H4 (cell line): ENCODE measurements at regions not wholly inside any gene's neighbourhood (a gene's known extent, or its start where the extent isn't known, plus 50 kb on each side); places are given as distances from the start of the nearest gene placed in this dataset.
"Not testable (repeated sequence)": the region's sequence is repeated elsewhere in the genome, so short reads cannot be mapped to it uniquely, and the experiment has no call there.

Source experiments
- DNase-seq: peaks from one replicate; pipeline ENCODE4 v3.0.0-alpha.2; 2015; ENCODE audit warnings: low spot score

DNA sequence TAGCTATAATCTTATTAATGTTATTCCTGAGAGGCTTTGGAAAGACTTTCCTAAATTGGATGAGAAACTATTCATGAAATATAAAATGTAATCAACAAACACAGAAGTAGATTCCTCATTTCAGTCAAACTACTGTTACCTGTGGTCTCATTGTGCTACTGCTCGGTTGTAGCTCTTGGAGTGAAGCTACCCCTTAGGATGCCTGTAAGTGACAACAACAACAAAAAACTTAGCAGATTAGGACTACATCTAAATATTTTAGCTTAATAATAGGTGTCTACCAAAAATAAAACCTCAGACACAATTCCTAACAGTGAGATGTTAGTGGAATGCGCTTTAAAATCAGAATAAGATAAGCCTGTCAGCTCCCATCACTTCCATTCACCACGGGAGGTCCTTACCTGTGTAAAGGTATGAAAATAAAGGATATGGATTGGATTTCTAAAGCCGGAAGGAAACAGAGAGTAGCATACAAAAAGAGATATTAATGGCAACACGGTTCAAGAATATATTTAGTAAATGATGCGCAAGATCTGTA is 369.2 kb downstream of the OSTF1 start:
- no peak for DNase-seq

DNA sequence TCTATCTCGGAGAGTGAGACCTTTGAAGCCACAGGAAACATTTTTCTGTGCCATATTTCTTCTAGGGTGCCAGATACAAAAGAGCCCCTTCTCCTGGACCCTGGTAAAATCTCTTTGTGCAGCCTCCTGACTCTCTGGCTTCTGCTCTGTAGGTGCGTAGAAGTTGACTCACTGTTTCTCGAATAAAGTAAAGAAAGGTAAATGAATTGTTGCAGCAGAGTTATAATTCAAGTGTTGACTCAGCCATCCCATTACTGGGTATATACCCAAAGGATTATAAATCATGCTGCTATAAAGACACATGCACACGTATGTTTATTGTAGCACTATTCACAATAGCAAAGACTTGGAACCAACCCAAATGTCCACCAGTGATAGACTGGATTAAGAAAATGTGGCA is 371.0 kb downstream of the OSTF1 start:
- DNase-seq, result not testable (repeated sequence)

DNA sequence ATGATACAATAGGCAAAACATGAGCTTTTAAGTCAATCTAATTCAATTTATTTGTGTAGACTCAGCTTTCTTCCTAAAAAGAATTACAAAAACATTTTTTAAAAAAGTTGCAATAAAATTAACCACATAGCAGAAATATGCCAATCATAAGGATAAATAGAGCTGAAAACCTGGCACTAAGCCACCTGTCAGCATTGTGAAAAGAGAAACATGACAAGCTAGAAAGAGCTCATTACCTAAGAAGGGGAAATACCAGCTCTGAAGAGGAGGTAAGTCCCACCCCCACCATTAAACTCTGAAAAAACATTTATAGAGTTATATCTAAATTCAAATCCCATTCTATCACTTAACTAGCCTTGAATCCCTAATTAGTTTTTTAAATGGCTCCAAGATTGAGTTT is 372.9 kb downstream of the OSTF1 start:
- no peak for DNase-seq

DNA sequence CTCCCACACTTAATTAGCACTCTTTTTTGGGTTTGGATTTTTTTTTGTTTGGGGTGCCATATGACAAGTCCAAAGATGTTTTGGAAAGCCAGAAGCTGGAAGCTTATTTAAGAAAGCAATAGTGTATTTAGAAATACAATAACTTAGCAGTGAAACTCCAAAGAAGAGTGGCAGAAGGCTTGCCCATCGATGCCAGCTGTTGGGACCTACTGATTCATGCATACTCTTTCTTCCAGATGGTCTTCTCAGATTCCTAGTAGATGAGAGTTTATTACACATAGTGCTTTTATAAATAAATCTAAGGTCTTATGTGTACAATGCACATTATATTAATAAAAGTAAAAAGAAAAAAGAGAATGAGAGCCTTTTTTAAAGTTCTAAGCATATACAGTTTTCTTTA is 374.6 kb downstream of the OSTF1 start:
- no peak for DNase-seq

DNA sequence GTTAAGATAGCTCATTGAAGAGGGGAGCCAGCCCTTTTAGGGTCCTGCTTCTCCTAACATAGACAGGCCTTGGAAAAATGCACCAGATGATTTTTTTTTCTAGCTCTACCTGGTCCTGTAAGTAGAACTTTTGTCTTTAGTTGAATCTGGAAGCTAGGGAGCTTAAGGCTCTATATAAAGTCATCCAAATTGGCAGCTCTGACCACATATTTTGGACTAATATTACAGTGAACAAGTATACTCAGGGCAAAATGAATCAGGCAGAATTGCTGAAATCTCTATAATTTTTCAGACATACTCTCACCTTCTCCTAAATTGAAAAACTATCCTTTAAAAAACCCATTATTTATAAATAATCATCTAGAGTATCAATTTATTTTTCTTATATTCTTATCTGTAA is 375.6 kb downstream of the OSTF1 start:
- no peak for DNase-seq

DNA sequence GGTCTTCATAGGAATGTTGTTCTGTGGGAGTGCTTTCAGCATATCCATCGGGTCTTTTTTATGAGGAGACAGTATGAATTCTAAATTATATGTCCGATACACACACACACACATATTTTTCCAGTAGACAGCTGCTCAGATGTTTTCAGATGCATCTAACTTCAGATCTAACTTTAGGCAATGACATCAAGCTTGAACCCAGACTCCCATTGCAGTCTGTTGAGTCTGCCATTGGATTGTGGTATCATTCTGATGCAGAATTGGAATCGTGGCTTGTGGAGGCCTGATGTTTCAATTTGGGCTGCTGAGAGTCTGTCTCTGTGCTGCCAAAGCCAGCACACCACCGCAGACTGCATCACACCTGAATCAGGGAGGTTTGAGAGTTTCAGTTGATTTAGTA is 376.4 kb downstream of the OSTF1 start:
- DNase-seq, result no peak

DNA sequence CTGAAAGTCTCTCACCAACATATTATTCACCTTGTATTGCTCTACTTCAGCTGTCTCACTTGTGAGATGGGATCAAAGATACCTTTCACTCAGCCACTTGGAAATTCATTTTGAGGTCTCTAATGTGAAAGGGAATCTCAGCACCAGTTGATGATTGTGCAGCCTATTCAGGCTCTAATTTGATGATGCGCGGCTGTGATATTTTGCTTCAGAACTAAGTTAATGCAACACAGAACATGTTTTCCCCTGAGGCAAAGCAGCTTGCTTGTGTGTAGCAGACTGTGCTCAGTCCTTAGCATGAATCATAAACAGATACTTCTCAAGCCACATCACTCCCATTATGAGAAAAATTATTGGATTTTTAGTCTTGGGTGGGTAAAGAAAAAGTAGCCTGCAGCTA is 378.8 kb downstream of the OSTF1 start:
- DNase-seq, result no peak

DNA sequence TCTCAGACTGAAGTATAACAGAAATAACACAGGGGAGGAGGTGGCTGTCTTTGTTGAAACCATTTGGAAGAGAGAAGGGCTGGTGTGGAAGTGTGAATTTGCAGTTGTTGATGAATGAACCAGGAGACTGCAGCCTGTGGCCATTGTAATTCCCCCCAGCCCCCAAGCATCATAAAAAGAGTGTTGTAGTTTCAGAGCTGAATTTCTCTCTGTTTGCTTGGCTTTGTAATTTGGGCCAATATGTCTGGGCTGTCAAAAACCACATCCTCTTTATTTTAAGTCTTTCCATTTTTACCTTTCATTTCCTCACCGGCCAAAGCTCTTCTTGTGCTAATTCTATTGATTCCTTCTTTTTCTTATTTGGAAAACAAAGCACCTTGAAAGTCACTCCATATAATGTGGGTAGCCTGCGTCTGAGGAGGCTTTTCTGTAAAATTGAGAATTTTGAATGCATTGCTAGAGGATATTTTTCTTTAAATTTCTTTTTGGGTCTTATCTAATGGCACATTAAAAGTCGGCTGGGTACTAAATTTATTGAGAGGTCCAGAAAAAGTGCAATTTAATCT is 383.3 kb downstream of the OSTF1 start:
- DNase-seq, result no peak

DNA sequence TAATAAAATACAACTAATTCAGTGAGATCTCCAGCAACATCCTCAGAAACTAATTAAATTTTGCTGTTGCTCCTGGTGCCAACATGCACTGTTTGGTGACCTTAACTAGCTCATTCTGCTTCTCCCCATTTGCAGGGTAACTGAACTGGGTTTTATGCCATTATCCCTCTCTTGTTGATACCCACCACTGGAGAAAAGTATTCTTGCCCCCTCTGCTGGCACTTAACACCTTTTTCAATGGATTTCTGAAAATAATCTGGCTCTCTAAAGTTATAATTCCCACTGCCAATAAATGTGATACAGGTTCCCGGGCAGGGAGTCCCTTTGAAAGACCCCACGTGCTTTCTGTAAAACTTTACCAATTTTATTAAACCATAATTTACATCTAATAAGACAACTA is 394.3 kb downstream of the OSTF1 start:
- no peak for DNase-seq

DNA sequence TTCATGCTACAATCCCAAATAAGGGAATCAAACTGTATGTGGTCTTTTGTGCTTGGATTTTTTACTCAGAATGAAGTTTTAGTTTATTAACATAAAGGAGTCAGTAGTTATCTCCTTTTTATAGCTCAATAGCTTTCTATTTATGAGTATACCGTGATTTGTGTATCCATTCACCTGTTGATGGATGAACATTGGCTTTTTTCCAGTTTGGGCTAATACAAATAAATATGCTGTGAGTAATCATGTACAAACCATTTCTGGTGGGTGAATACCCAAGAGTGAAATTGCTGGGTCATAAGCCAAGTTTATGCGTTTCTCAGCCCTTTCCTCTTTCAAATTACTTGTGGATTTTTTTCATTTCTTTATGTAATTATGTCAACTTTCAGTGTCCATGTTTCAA is 395.3 kb downstream of the OSTF1 start:
- DNase-seq, result no peak

DNA sequence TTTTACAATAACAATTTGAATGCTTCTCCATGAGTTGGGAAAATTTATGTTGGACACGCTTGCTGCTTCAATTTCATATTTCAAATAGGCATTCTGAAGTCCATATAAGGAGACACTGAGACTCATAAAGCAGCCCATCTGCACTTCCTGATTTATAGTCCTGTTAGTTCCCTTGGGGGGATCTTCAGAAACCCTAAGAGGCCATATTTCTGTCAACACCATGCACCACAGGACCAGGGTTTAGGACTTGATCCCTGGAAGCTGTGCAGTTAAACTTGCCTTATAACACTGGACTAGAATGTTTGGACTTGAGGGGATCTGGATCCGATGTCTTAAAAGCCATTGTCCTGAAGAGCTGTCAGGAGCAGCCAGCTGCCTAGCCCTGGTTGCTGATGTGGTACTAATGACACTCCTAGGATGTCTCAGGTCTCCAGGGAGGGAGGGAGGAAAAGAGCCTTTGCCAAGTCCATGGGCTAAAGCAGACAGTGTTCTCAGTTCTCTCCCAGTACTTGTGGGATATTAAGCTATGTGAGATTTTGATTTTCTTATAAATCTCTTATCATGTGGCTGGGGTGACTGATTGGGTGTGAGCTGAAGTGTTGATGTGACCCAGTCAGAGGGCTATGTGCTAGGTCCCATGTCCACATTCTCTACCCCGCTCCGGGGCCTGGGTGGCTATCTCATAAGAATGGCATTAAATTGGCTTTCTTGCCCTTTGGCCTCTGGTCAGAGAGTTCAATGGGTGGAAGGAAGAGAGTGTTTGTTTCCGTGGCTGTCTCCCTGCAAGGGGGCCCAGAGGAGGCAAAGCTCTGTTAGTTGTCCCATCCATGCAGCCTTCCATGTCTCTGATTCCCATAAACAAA is 399.8 kb downstream of the OSTF1 start:
- DNase-seq, result no peak

DNA sequence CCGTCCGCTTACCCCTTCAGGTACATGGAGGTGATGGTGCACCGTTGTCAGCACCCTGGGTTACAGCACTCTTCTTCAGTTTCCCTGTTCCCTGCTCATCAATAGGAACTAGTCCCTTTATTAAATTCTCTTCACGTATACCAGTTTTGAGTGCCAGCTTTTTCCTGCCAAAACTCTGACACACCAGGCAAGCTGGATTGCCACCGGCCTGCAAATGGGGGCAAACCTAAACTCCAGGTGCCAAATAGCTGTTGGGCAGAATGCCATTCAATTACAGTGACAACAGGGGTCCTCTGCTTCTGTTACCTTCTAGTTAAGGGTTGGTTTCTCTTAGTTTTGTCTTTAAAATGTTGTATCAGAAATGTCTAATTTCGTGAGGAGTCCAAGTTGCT is 400.4 kb downstream of the OSTF1 start:
- no peak for DNase-seq

DNA sequence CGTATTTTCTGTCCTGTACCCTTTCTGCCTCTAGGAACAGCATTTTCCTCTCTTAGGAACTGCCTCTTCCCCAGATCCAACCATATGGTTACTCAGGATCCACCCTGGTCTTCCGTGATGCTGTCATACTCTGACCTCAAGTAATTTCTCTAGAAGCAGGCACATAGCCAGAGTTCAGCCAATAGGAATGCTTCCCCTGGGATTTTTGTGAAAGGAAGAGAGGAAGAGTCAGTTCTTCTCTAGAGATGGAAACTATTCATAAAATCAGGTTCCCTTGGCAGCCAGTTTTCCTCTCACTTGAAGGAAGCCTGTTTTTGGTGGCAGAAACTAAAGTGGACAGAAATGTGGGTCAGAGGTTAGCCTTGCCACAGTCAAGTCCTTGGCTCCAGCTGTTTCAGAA is 400.1 kb upstream of the PCSK5 start:
- no peak for DNase-seq

DNA sequence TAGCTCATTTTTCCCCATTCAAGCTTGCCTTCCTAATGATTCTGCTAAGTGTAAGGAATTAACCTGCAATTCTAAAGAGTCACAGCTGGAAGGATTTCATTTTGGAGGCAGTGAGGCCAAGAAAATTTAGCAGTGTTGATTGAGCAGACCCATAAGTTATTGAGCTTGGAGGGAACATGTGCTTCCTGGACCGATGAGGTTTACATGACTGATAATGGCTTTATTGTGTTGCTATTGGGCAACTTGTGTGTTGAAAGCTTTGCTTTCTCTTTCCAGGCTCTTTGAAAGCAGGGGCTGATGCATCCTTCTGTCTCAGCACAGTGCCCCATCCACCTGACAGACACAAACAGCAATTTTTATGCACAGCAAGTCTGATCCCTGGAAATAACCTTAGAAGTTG is 398.9 kb upstream of the PCSK5 start:
- DNase-seq, result no peak

DNA sequence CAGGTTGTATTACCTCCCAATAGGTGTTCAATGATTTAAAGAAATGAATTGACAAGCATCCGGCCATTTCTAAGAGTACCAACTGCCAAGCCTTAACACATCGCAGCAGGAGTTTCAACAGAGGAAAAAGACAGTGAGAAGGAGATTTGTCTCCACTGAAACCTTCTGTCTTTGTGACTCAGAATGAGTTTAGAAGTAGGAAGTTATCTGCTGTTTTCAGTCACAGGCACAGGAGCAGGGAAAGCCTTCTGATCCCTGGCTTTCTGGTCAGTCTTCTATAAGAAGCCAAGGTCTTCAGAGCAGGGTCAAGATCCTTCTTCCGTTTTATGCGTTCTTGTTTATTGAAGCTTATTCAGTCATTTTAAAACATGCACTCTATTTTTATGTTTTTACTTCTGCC is 390.7 kb upstream of the PCSK5 start:
- DNase-seq, result no peak

DNA sequence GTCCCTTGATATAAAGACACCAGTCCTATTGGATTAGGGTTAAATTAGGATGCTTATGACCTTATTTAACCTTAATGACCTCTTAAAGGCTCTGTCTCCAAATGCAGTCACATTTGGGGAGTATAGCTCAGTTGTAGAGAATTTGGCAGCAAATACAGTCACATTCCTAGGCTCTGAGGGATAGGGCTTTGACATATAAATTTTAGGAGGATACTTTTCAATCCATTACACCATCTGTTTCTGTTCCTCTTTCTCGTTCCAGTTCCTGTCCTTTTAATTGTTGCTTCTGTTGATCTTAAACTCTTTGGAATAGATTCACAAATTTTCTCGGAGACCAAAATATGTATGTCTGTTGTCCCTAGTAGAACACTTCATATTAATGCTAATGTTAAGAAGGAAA is 390.0 kb upstream of the PCSK5 start:
- DNase-seq, result no peak

DNA sequence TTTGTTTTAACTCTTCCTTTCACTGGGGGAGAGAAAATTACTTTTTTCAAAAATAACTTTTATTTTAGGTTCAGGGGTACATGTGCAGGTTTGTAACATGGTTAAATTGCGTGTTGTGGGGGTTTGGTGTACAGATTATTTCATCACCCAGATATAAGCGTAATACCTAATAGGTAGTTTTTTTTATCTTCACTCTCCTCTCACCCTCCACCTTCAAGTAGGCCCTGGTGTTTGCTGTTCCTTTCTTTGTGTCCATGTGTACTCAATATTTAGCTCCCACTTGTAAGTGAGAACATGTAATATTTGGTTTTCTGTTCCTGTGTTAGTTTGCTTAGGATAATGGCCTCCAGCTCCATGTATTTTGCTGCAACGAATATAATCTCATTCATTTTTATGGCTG is 389.5 kb upstream of the PCSK5 start:
- not testable (repeated sequence) for DNase-seq

DNA sequence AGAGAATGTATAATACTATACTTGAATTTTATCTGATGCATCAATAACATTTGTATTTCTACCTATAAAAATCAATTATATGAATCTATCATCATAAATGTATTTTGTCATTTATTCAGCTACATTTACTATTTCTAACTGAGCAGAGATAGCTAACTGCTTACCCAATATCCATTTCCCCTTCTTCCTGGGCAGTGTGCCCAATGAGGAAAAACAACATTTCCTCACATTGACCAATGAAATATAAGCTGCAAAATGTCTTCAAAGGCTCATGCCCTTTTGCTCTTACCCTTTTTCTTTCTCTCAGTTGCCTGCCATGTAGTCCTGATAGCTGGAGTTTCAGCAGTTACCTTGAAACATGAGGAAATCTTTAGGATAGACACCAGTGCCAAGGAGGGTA is 385.8 kb upstream of the PCSK5 start:
- no peak for DNase-seq

DNA sequence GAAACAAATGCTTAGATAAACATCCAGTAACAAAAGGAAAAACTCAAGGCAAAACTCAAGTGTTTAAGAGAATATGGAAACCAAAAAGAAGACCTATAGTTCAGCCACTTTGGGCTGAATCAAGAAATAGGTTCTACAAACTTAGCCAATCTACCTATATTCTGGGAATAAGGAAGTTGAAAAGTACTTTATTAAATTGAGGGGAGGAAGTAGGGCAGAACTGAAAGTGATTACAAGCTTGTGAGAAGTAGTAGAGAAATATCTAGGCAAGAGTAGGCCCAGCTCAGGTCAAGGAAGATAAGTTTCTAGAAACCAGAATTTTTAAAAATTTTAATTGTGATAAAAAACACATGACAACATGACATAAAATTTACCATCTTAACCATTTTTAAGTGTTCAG is 384.8 kb upstream of the PCSK5 start:
- no peak for DNase-seq

DNA sequence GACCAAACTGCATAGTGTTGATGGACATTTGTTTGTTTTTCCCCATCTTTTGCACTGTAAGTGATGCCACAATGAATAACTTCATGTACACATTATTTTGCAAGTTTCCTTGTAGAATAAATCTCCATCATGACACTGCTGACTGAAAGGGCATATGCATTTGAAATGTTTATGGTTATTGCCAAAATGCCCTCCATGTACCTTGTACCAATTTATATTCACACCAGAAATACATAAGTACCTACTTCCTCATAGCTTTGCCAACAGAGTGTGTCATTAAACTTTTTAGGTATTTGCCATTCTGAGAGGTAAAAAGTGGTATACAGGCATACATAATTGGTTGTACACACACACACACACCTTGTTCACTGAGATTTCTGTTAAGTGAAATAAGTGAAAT is 361.0 kb upstream of the PCSK5 start:
- no peak for DNase-seq

DNA sequence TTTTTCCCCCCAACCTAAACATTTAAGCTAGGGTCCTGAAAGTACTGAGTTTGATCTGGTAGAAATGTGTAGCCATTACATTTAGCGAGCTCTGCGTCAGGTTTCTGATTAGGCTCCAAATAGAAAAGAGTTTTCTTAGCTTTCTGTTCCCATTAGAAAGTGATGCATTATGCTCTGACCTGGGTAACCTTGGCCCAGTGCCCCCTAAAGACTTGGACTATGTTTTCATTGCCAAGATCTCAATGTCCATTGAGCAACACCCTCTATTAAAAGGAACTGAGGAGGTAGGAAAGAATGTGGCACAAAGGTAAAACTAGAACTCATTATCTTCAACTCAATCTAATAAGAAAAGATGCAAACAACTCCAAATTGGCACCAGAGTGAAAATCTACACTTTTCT is 358.9 kb upstream of the PCSK5 start:
- DNase-seq, result no peak

DNA sequence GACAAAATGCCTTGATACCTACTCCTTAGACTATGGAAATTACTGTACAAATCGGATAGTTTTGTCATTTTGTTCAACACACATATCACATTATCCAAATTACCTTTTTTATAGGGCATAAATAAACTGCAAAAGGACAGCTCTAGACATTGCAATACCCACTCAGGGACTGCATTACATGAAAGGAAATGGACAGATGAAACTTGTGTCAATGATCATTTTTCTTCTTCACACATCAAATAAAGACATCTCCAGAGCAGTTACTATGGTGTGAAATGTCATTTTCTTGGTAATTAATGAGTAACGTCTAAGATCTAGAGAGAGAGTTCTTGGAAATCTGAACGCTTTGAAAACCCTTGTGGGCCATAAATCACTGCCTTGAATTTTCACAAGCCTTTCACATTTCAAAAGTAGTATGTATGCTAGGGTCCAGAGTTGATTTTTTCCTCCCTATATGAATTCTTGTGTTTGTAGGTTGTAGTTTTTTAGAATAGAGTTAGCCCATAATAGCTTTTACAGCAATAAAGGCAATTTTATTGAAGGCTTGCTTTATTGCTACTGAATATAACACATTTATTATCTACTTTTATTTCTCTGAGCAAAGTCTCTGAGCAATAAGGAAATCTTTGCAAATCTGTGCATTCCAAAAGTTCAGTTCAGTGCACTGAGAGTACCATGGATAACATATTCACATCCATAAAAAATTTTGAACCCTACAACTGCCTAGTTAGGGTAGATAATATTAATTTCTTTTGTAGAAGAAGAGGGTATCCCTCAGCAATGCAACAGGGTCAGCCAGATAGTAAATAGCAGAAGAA is 358.0 kb upstream of the PCSK5 start:
- no peak for DNase-seq

DNA sequence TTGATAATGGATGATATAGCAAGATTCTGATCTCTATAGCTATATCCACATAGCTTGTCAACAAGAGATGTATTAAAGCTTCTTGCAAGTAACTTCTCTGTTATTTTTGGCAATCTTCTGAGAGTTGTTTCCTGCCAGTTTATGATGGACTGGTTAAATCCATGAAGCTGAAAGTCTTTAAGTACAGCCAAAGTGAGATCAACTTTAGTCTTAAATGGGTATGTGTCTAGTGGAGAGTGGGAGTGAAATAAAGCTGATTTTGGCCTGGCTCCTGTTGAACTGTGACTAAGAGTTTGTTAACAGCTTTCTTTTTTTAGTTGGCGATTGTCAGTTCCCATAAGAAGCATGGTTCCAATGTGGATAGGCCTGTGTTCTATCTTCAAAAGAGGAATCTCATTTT is 350.9 kb upstream of the PCSK5 start:
- no peak for DNase-seq
